H1 (cell line): ENCODE measurements at regions not wholly inside any gene's neighbourhood (a gene's known extent, or its start where the extent isn't known, plus 50 kb on each side); places are given as distances from the start of the nearest gene placed in this dataset.

Experiments used
- CTCF ChIA-PET: fragments of 300-600 bp; sonication (Branson Sonifier 250); formaldehyde crosslinking; loops from one replicate; lab custom pipeline; 2021; ENCODE audit not compliant: partially characterized antibody; lab: Charles Lee
- POLR2A ChIA-PET: fragments of 300-600 bp; sonication (Branson Sonifier 250); formaldehyde crosslinking; loops from one replicate; lab custom pipeline; 2021; ENCODE audit warnings: inconsistent platforms; ENCODE audit not compliant: partially characterized antibody; lab: Charles Lee
- DNase-seq, 2 experiments: peaks; one replicate each; pipeline versions ENCODE4 v3.0.0 to v3.0.0-alpha.2; 2010 to 2022; ENCODE audit warnings: low spot score in 2 of 2, low read depth in 1 of 2, mixed read lengths in 1 of 2
- FAIRE-seq: peaks from 2 replicates; lab custom pipeline; 2011; peaks lifted over from hg19 to GRCh38; lab: Jason Lieb, UNC
- H2AFZ ChIP-seq: 2 replicates; pipeline ENCODE4 v1.8.1; 2012; ENCODE audit warnings: low read length, inconsistent platforms
- H2AK5ac ChIP-seq: 2 replicates; pipeline ENCODE4 v1.6.1; 2013; ENCODE audit warnings: low read depth, low read length
- H2BK120ac ChIP-seq: replicated peaks from 2 replicates; pipeline ENCODE3; 2013; ENCODE audit warnings: low read depth, low read length, inconsistent platforms
- H2BK12ac ChIP-seq: 2 replicates; pipeline ENCODE4 v1.6.1; 2013; ENCODE audit warnings: low read depth, low read length
- H2BK15ac ChIP-seq: 2 replicates; pipeline ENCODE4 v1.6.1; 2013; ENCODE audit warnings: low read length
- H2BK20ac ChIP-seq: 2 replicates; pipeline ENCODE4 v1.6.1; 2013; ENCODE audit warnings: low read length
- H2BK5ac ChIP-seq: 2 replicates; pipeline ENCODE4 v1.6.1; 2013; ENCODE audit warnings: low read depth, low read length
- H3K14ac ChIP-seq: 2 replicates; pipeline ENCODE4 v1.6.1; 2013; ENCODE audit warnings: inconsistent platforms; ENCODE audit not compliant: insufficient read length
- H3K18ac ChIP-seq: 2 replicates; pipeline ENCODE4 v1.6.1; 2013; ENCODE audit warnings: low read length; ENCODE audit errors: extremely low read depth
- H3K23ac ChIP-seq: 2 replicates; pipeline ENCODE4 v1.6.1; 2013; ENCODE audit warnings: inconsistent platforms; ENCODE audit not compliant: insufficient read length
- H3K23me2 ChIP-seq: 2 replicates; pipeline ENCODE4 v1.6.1; 2013; ENCODE audit warnings: low read depth, low read length
- H3K27ac ChIP-seq: 2 replicates; pipeline ENCODE4 v1.6.1; 2011; ENCODE audit warnings: low read depth, low read length, inconsistent platforms
- H3K27me3 ChIP-seq, 4 experiments: replicated peaks in 1 of 4; 1 replicate in 1 of 4; 2 replicates in 3 of 4; pipeline versions ENCODE4 v1.6.1 to v1.8.1; 2011 to 2013; ENCODE audit warnings: low read length in 3 of 4, mild to moderate bottlenecking in 3 of 4, inconsistent platforms in 2 of 4, mixed read lengths in 2 of 4, moderate library complexity in 1 of 4; ENCODE audit not compliant: control insufficient read depth in 3 of 4, insufficient read depth in 3 of 4; ENCODE audit errors: extremely low read depth in 1 of 4
- H3K36me3 ChIP-seq, 4 experiments: 2 replicates each; pipeline versions ENCODE4 v1.6.1 to v1.8.1; 2011 to 2013; ENCODE audit warnings: mild to moderate bottlenecking in 4 of 4, low read length in 3 of 4, moderate library complexity in 2 of 4, control low read depth in 1 of 4, inconsistent platforms in 1 of 4; ENCODE audit not compliant: insufficient read depth in 4 of 4, control insufficient read depth in 2 of 4
- H3K4ac ChIP-seq: replicated peaks from 2 replicates; pipeline ENCODE3; 2013; ENCODE audit warnings: low read length, low read depth, mixed read lengths, inconsistent platforms; ENCODE audit not compliant: insufficient read length
- H3K4me1 ChIP-seq, 4 experiments: replicated peaks in 1 of 4; 1 replicate in 1 of 4; 2 replicates in 3 of 4; pipeline versions ENCODE4 v1.6.1 to v1.8.1; 2011 to 2013; ENCODE audit warnings: low read length in 3 of 4, inconsistent platforms in 2 of 4, mixed read lengths in 1 of 4; ENCODE audit not compliant: insufficient read depth in 4 of 4, control insufficient read depth in 3 of 4
- H3K4me2 ChIP-seq, 2 experiments: 2 replicates each; pipeline versions ENCODE4 v1.6.1 to v1.8.1; 2011 to 2013; ENCODE audit warnings: low read depth in 2 of 2, low read length in 2 of 2, control low read depth in 1 of 2, inconsistent platforms in 1 of 2, mild to moderate bottlenecking in 1 of 2; ENCODE audit not compliant: insufficient read depth in 1 of 2
- H3K4me3 ChIP-seq, 4 experiments: fragments of 200-600, 300-600 bp in 1 of 4; sonication (generic), shearing (Covaris generic), sonication (Bioruptor Twin) in 1 of 4; 2 replicates each; pipeline versions ENCODE4 v1.5.1 to v1.8.1; 2011 to 2016; ENCODE audit warnings: low read length in 4 of 4, low read depth in 3 of 4, control low read depth in 2 of 4, inconsistent platforms in 2 of 4, mild to moderate bottlenecking in 2 of 4, mixed read lengths in 1 of 4, moderate library complexity in 1 of 4; ENCODE audit not compliant: insufficient read depth in 2 of 4; ENCODE audit errors: extremely low read depth in 1 of 4
- H3K56ac ChIP-seq: replicated peaks from 2 replicates; pipeline ENCODE3; 2013; ENCODE audit warnings: low read depth, mild to moderate bottlenecking, mixed read lengths, low read length, inconsistent platforms; ENCODE audit not compliant: insufficient read length
- H3K79me1 ChIP-seq: 2 replicates; pipeline ENCODE4 v1.6.1; 2013; ENCODE audit warnings: low read depth, low read length, control low read depth
- H3K79me2 ChIP-seq, 2 experiments: 2 replicates each; pipeline versions ENCODE4 v1.6.1 to v1.8.1; 2012 to 2013; ENCODE audit warnings: low read length in 2 of 2, mild to moderate bottlenecking in 2 of 2, inconsistent platforms in 1 of 2; ENCODE audit not compliant: insufficient read depth in 2 of 2, control insufficient read depth in 1 of 2
- H3K9ac ChIP-seq, 4 experiments: replicated peaks in 1 of 4; 1 replicate in 1 of 4; 2 replicates in 3 of 4; pipeline versions ENCODE4 v1.6.1 to v1.8.1; 2011 to 2013; ENCODE audit warnings: low read depth in 3 of 4, low read length in 3 of 4, control low read depth in 2 of 4, mild to moderate bottlenecking in 2 of 4, moderate library complexity in 2 of 4, inconsistent platforms in 1 of 4; ENCODE audit errors: extremely low read depth in 1 of 4
- H3K9me3 ChIP-seq, 2 experiments: 2 replicates each; pipeline versions ENCODE4 v1.6.1 to v1.8.1; 2012 to 2013; ENCODE audit warnings: mild to moderate bottlenecking in 2 of 2, moderate library complexity in 2 of 2, control low read depth in 1 of 2, inconsistent platforms in 1 of 2, low read depth in 1 of 2, low read length in 1 of 2, mixed read lengths in 1 of 2; ENCODE audit not compliant: insufficient read depth in 2 of 2
- H4K20me1 ChIP-seq, 2 experiments: replicated peaks in 1 of 2; 2 replicates each; pipeline versions ENCODE3 to v1.8.1; 2011 to 2013; ENCODE audit warnings: inconsistent platforms in 2 of 2, low read length in 2 of 2, mild to moderate bottlenecking in 1 of 2; ENCODE audit not compliant: insufficient read depth in 2 of 2, control insufficient read depth in 1 of 2
- H4K5ac ChIP-seq: 2 replicates; pipeline ENCODE4 v1.6.1; 2013; ENCODE audit warnings: low read length, low read depth, mixed read lengths, inconsistent platforms; ENCODE audit not compliant: insufficient read length
- H4K8ac ChIP-seq: 2 replicates; pipeline ENCODE4 v1.8.0; 2013; ENCODE audit warnings: mild to moderate bottlenecking, moderate library complexity, low read length, inconsistent platforms; ENCODE audit not compliant: insufficient read depth; ENCODE audit errors: extremely low read depth
- H4K91ac ChIP-seq: replicated peaks from 2 replicates; pipeline ENCODE3; 2013; ENCODE audit warnings: low read length, mixed read lengths, inconsistent platforms; ENCODE audit not compliant: insufficient read length
- BACH1 ChIP-seq: IDR thresholded peaks from 2 replicates; pipeline ENCODE4 v1.6.1; 2012; ENCODE audit warnings: low read length, improper control_type of control experiment
- BCL11A ChIP-seq, 2 experiments: IDR thresholded peaks; one replicate each; pipeline ENCODE4 v1.6.1; 2011; ENCODE audit warnings: low read depth in 2 of 2, low read length in 2 of 2, mild to moderate bottlenecking in 2 of 2
- BRCA1 ChIP-seq: IDR thresholded peaks from 2 replicates; pipeline ENCODE4 v1.6.1; 2012; ENCODE audit warnings: low read depth, low read length, improper control_type of control experiment
- RAD21 ChIP-seq, 2 experiments: IDR thresholded peaks in 1 of 2; conservative IDR thresholded peaks in 1 of 2; 2 replicates each; pipeline ENCODE4 v1.6.1; 2011; ENCODE audit warnings: low read depth in 2 of 2, low read length in 2 of 2, improper control_type of control experiment in 1 of 2, inconsistent platforms in 1 of 2, mild to moderate bottlenecking in 1 of 2, moderate library complexity in 1 of 2
- SIN3A ChIP-seq, 2 experiments: IDR thresholded peaks in 1 of 2; conservative IDR thresholded peaks in 1 of 2; 2 replicates each; pipeline ENCODE4 v1.6.1; 2011 to 2012; ENCODE audit warnings: low read length in 2 of 2, improper control_type of control experiment in 1 of 2, low read depth in 1 of 2, mild to moderate bottlenecking in 1 of 2
- SP4 ChIP-seq: IDR thresholded peaks from 2 replicates; pipeline ENCODE4 v1.6.1; 2012; ENCODE audit warnings: low read length, inconsistent platforms
- SRF ChIP-seq: IDR thresholded peaks from 2 replicates; pipeline ENCODE4 v1.6.1; 2011; ENCODE audit warnings: mild to moderate bottlenecking, low read depth, low read length, moderate library complexity
- TEAD4 ChIP-seq: IDR thresholded peaks from 2 replicates; pipeline ENCODE4 v1.6.1; 2012; ENCODE audit warnings: low read depth, low read length, inconsistent platforms, mixed read lengths
- WGBS, 2 experiments: shearing (Covaris generic) in 1 of 2; methylation state at CpG; one replicate each; pipeline versions ENCODE4 v1.1.6 to v1.1.7; 2013 to 2015; ENCODE audit warnings: low lambda C conversion rate in 2 of 2, mixed read lengths in 2 of 2, inconsistent platforms in 1 of 2, low coverage in 1 of 2, missing lambda C conversion rate in 1 of 2; ENCODE audit not compliant: insufficient replicate concordance in 2 of 2, insufficient coverage in 1 of 2, insufficient read length in 1 of 2; ENCODE audit errors: extremely low coverage in 1 of 2, missing lambda C conversion rate in 1 of 2; 5-methylcytosine and 5-hydroxymethylcytosine counted together
- TF ChIP-seq, protein P1 (sequence below), 3 experiments: IDR thresholded peaks; 1 replicate in 2 of 3; 2 replicates in 1 of 3; pipeline versions ENCODE4 v1.5.1 to v1.6.1; 2011; ENCODE audit warnings: low read length in 3 of 3, mild to moderate bottlenecking in 3 of 3, inconsistent platforms in 2 of 3, low read depth in 1 of 3, moderate library complexity in 1 of 3; ENCODE audit not compliant: insufficient read depth in 1 of 3; ENCODE audit errors: control extremely low read depth in 1 of 3

DNA sequence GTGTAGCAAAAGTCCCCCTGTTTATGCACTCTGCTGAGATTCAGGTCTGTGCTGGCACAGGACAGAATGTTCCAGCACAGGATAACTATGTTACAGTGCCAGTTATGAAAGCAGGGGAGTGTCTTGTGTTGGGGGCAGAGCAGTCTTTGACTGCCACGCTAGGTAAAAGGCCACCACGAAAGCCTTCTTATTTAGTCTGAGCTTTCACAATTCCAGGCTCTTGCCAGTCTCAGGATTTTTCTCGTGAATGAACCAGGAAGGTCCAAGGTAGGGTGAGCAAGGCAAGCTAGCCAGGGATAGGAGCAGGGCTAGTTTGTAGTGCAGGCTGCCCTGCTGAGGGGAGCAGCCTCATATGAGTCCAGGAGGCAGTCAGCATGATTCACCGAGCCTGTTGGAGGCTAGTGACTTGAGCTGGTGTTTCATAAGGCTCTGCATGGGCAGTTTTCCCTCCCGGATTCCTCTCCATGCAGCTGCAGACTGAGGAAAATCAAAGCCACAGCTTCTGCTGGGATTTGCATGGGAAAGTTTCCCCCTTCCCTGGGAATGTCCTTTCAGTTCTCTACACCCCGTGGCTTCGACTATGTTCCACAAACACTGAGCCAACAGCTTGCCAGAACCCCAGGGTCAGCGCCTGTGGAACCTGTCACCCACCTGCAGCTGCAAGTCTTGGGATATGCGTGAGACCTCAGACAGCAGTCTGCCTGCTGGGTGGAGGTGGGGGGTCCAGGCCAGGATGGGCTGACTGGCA is 112.3 kb downstream of the JCAD start:
- Histone ChIP-seq H3K79me1 (no peaks in the 10 kb centered on the region), H2AFZ (peak overlapping the region; percentile 55), H4K91ac (no peak overlapping the region), H3K9ac (no peak overlapping the region), H3K27me3 (no peaks in the 10 kb centered on the region), H3K56ac (no peak overlapping the region), H4K5ac (no peak overlapping the region), H3K4me3 (no peak overlapping the region), H3K4ac (no peak overlapping the region), H2BK12ac (no peak overlapping the region; the same call in 1 of the 2 replicates), H2BK15ac (no peak overlapping the region), H4K8ac (no peak overlapping the region), H3K4me2 (no peak overlapping the region; a peak in 1 of 4 replicates), H3K36me3 (no peaks in the 10 kb centered on the region), H3K23me2 (no peaks in the 10 kb centered on the region), H3K9me3 (no peaks in the 10 kb centered on the region), H2BK120ac (no peak overlapping the region), H3K4me1 (peaks cover 3 to 9% (median 4%) of the 10 kb centered on the region in 4 experiments; a peak in 5 of 7 replicates), H3K27ac (no peak overlapping the region), H3K14ac (no peak overlapping the region), H2BK20ac (0 out of 2 replicates have a peak overlapping the region, but pooled peaks have one; percentile 17), H2AK5ac (no peak overlapping the region), H3K18ac (no peak overlapping the region), H3K23ac (no peak overlapping the region), H3K79me2 (no peaks in the 10 kb centered on the region), H2BK5ac (0 out of 2 replicates have a peak overlapping the region, but pooled peaks have one; percentile 31), H4K20me1 (no peaks in the 10 kb centered on the region)
- POLR2A ChIA-PET = no interaction called here
- CTCF ChIA-PET = interaction anchor here (0.6 to 2.5 kb wide), 7 partner anchors 18 to 438 kb away, joined by 3 to 8 read pairs (median 5); no protein-coding TSS in a partner anchor
- FAIRE-seq (no peak), DNase-seq (peak in 1 of 2 experiments; percentile 50)
- WGBS, 2 experiments = 80% methylated on average over 9 of the region's 9 CpGs; no CpG with 5 or more reads in 1 of the 2 experiments
- no peak for TF ChIP-seq RAD21 (IDR thresholded peaks at IDR 0.05 in 1 of 2, conservative IDR thresholded peaks at IDR 0.05 in 1 of 2; ENCODE audit: low read depth in 2 of 2, low read length in 2 of 2)
- no peak for TF ChIP-seq SP4
- TF ChIP-seq SRF = no peak
- no peak for TF ChIP-seq SIN3A (conservative IDR thresholded peaks at IDR 0.05 in 1 of 2, IDR thresholded peaks at IDR 0.05 in 1 of 2; ENCODE audit: low read depth in 1 of 2, low read length in 2 of 2)
- TF ChIP-seq BACH1 = 0 out of 2 replicates have a peak, but pooled peaks have one; percentile 3
- no peak for TF ChIP-seq BCL11A (IDR thresholded peaks at IDR 0.05; ENCODE audit: low read depth in 2 of 2, low read length in 2 of 2)
- TF ChIP-seq, protein P1, sequence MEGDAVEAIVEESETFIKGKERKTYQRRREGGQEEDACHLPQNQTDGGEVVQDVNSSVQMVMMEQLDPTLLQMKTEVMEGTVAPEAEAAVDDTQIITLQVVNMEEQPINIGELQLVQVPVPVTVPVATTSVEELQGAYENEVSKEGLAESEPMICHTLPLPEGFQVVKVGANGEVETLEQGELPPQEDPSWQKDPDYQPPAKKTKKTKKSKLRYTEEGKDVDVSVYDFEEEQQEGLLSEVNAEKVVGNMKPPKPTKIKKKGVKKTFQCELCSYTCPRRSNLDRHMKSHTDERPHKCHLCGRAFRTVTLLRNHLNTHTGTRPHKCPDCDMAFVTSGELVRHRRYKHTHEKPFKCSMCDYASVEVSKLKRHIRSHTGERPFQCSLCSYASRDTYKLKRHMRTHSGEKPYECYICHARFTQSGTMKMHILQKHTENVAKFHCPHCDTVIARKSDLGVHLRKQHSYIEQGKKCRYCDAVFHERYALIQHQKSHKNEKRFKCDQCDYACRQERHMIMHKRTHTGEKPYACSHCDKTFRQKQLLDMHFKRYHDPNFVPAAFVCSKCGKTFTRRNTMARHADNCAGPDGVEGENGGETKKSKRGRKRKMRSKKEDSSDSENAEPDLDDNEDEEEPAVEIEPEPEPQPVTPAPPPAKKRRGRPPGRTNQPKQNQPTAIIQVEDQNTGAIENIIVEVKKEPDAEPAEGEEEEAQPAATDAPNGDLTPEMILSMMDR (IDR thresholded peaks at IDR 0.05; ENCODE audit: control extremely low read depth in 1 of 3, insufficient read depth in 1 of 3, low read depth in 1 of 3, low read length in 3 of 3) = no peak
- peak; percentile 23; the same call in 1 of the 2 replicates for TF ChIP-seq TEAD4
- no peak for TF ChIP-seq BRCA1
